ENCODE measurements at regions not wholly inside any gene's neighbourhood (a gene's known extent, or its start where the extent isn't known, plus 50 kb on each side); places are given as distances from the start of the nearest gene placed in this dataset.

- Histone ChIP-seq H2AFZ (ENCODE audit: low read depth, low read length) (no peak overlapping the region), H3K14ac (ENCODE audit: low read length in 2 of 2) (no peak overlapping the region), H3K4me1 (ENCODE audit: control insufficient read depth, insufficient read depth, low read depth, low read length) (no peaks in the 10 kb centered on the region), H3K4me3 (ENCODE audit: insufficient read depth in 1 of 2, low read depth in 1 of 2, low read length in 2 of 2) (no peak overlapping the region), H4K91ac (ENCODE audit: low read length) (no peak overlapping the region), H3K4ac (ENCODE audit: low read depth in 1 of 2, low read length in 2 of 2) (no peak overlapping the region), H2BK120ac (ENCODE audit: low read depth, low read length) (no peak overlapping the region), H3K79me1 (replicated peaks; ENCODE audit: low read length, poor library complexity, severe bottlenecking) (no peaks in the 10 kb centered on the region), H4K8ac (ENCODE audit: low read length) (no peak overlapping the region), H2BK15ac (ENCODE audit: low read depth, poor library complexity, severe bottlenecking) (no peak overlapping the region), H3K23ac (ENCODE audit: low read length in 2 of 2) (no peak overlapping the region), H2BK12ac (ENCODE audit: low read length in 2 of 2) (no peak overlapping the region), H3K27me3 (ENCODE audit: control insufficient read depth in 1 of 2, insufficient read depth in 1 of 2, low read length in 2 of 2) (peaks cover 75 to 84% of the 10 kb centered on the region in 2 experiments), H2AK5ac (ENCODE audit: low read length, severe bottlenecking) (no peak overlapping the region), H3K36me3 (ENCODE audit: control insufficient read depth in 1 of 2, insufficient read depth in 2 of 2, low read depth in 1 of 2, low read length in 2 of 2) (no peaks in the 10 kb centered on the region), H3K4me2 (ENCODE audit: low read length, poor library complexity, severe bottlenecking) (no peak overlapping the region), H2BK5ac (ENCODE audit: low read depth, low read length, poor library complexity, severe bottlenecking) (no peak overlapping the region), H3K9me3 (ENCODE audit: control insufficient read depth, low read length) (no peaks in the 10 kb centered on the region), H3K9ac (ENCODE audit: low read length) (no peak overlapping the region), H3K27ac (ENCODE audit: low read length, poor library complexity, severe bottlenecking) (no peak overlapping the region), H3K18ac (ENCODE audit: low read depth in 1 of 2, low read length in 2 of 2) (no peak overlapping the region)
- WGBS, result 69% methylated on average over 3 of the region's 3 CpGs
- DNase-seq, result no peak
Measured at GRCh38 chr5:141769671-141770070, 87.6 kb upstream of the ARAP3 start.

- Histone ChIP-seq H3K18ac (ENCODE audit: low read depth in 1 of 2, low read length in 2 of 2) (no peak overlapping the region), H4K91ac (ENCODE audit: low read length) (no peak overlapping the region), H3K23ac (ENCODE audit: low read length in 2 of 2) (no peak overlapping the region), H3K4me3 (ENCODE audit: insufficient read depth in 1 of 2, low read depth in 1 of 2, low read length in 2 of 2) (no peak overlapping the region), H2BK12ac (ENCODE audit: low read length in 2 of 2) (no peak overlapping the region), H3K36me3 (ENCODE audit: control insufficient read depth in 1 of 2, insufficient read depth in 2 of 2, low read depth in 1 of 2, low read length in 2 of 2) (no peaks in the 10 kb centered on the region), H2AK5ac (ENCODE audit: low read length, severe bottlenecking) (no peak overlapping the region), H2BK15ac (ENCODE audit: low read depth, poor library complexity, severe bottlenecking) (no peak overlapping the region), H3K14ac (ENCODE audit: low read length in 2 of 2) (no peak overlapping the region), H3K9ac (ENCODE audit: low read length) (no peak overlapping the region), H4K8ac (ENCODE audit: low read length) (no peak overlapping the region), H2BK5ac (ENCODE audit: low read depth, low read length, poor library complexity, severe bottlenecking) (no peak overlapping the region), H3K27ac (ENCODE audit: low read length, poor library complexity, severe bottlenecking) (no peak overlapping the region), H3K4me1 (ENCODE audit: control insufficient read depth, insufficient read depth, low read depth, low read length) (no peaks in the 10 kb centered on the region), H3K9me3 (ENCODE audit: control insufficient read depth, low read length) (no peaks in the 10 kb centered on the region), H3K27me3 (ENCODE audit: control insufficient read depth in 1 of 2, insufficient read depth in 1 of 2, low read length in 2 of 2) (peaks cover 74 to 85% of the 10 kb centered on the region in 2 experiments), H2BK120ac (ENCODE audit: low read depth, low read length) (no peak overlapping the region), H3K4me2 (ENCODE audit: low read length, poor library complexity, severe bottlenecking) (no peak overlapping the region), H3K4ac (ENCODE audit: low read depth in 1 of 2, low read length in 2 of 2) (no peak overlapping the region), H3K79me1 (replicated peaks; ENCODE audit: low read length, poor library complexity, severe bottlenecking) (no peaks in the 10 kb centered on the region), H2AFZ (ENCODE audit: low read depth, low read length) (no peak overlapping the region)
- no peak for DNase-seq
- whole genome bisulfite sequencing, result 87% methylated on average over 15 of the region's 15 CpGs
Measured at GRCh38 chr5:141767671-141768070, 85.6 kb upstream of the ARAP3 start.

- H4K91ac ChIP-seq (ENCODE audit: low read length), result no peak overlapping the region
- no peak overlapping the region for H3K14ac ChIP-seq (ENCODE audit: low read length in 2 of 2)
- H2BK5ac ChIP-seq (ENCODE audit: low read depth, low read length, poor library complexity, severe bottlenecking), result no peak overlapping the region
- H2BK120ac ChIP-seq (ENCODE audit: low read depth, low read length), result no peak overlapping the region
- H3K36me3 ChIP-seq (ENCODE audit: control insufficient read depth in 1 of 2, insufficient read depth in 2 of 2, low read depth in 1 of 2, low read length in 2 of 2), result no peaks in the 10 kb centered on the region
- H3K4me1 ChIP-seq (ENCODE audit: control insufficient read depth, insufficient read depth, low read depth, low read length), result no peaks in the 10 kb centered on the region
- H2AFZ ChIP-seq (ENCODE audit: low read depth, low read length), result no peak overlapping the region
- DNase-seq, result no peak
- H3K23ac ChIP-seq (ENCODE audit: low read length in 2 of 2), result no peak overlapping the region
- no peak overlapping the region for H2BK15ac ChIP-seq (ENCODE audit: low read depth, poor library complexity, severe bottlenecking)
- no peak overlapping the region for H3K4me2 ChIP-seq (ENCODE audit: low read length, poor library complexity, severe bottlenecking)
- peaks cover 77 to 94% of the 10 kb centered on the region in 2 experiments for H3K27me3 ChIP-seq (ENCODE audit: control insufficient read depth in 1 of 2, insufficient read depth in 1 of 2, low read length in 2 of 2)
- H2AK5ac ChIP-seq (ENCODE audit: low read length, severe bottlenecking), result no peak overlapping the region
- H3K18ac ChIP-seq (ENCODE audit: low read depth in 1 of 2, low read length in 2 of 2), result no peak overlapping the region
- H3K9ac ChIP-seq (ENCODE audit: low read length), result no peak overlapping the region
- no peak overlapping the region for H2BK12ac ChIP-seq (ENCODE audit: low read length in 2 of 2)
- H3K4ac ChIP-seq (ENCODE audit: low read depth in 1 of 2, low read length in 2 of 2), result no peak overlapping the region
- no peaks in the 10 kb centered on the region for H3K79me1 ChIP-seq (replicated peaks; ENCODE audit: low read length, poor library complexity, severe bottlenecking)
- H3K9me3 ChIP-seq (ENCODE audit: control insufficient read depth, low read length), result no peaks in the 10 kb centered on the region
- no peak overlapping the region for H4K8ac ChIP-seq (ENCODE audit: low read length)
- no peak overlapping the region for H3K27ac ChIP-seq (ENCODE audit: low read length, poor library complexity, severe bottlenecking)
- no peak overlapping the region for H3K4me3 ChIP-seq (ENCODE audit: insufficient read depth in 1 of 2, low read depth in 1 of 2, low read length in 2 of 2)
- 49% methylated on average over 2 of the region's 2 CpGs for WGBS
Measured at GRCh38 chr5:141765896-141766551, 84.0 kb upstream of the ARAP3 start.

- 80% methylated on average over 3 of the region's 5 CpGs for WGBS
- no peak overlapping the region for H3K18ac ChIP-seq (ENCODE audit: low read depth in 1 of 2, low read length in 2 of 2)
- no peak overlapping the region for H2AFZ ChIP-seq (ENCODE audit: low read depth, low read length)
- no peak overlapping the region for H4K8ac ChIP-seq (ENCODE audit: low read length)
- H2AK5ac ChIP-seq (ENCODE audit: low read length, severe bottlenecking), result no peak overlapping the region
- H2BK5ac ChIP-seq (ENCODE audit: low read depth, low read length, poor library complexity, severe bottlenecking), result no peak overlapping the region
- H2BK12ac ChIP-seq (ENCODE audit: low read length in 2 of 2), result no peak overlapping the region
- H3K79me1 ChIP-seq (replicated peaks; ENCODE audit: low read length, poor library complexity, severe bottlenecking), result no peaks in the 10 kb centered on the region
- H3K36me3 ChIP-seq (ENCODE audit: control insufficient read depth in 1 of 2, insufficient read depth in 2 of 2, low read depth in 1 of 2, low read length in 2 of 2), result no peaks in the 10 kb centered on the region
- H3K4me1 ChIP-seq (ENCODE audit: control insufficient read depth, insufficient read depth, low read depth, low read length), result peaks cover 2% of the 10 kb centered on the region
- H3K9me3 ChIP-seq (ENCODE audit: control insufficient read depth, low read length), result no peaks in the 10 kb centered on the region
- peaks cover 86 to 95% of the 10 kb centered on the region in 2 experiments for H3K27me3 ChIP-seq (ENCODE audit: control insufficient read depth in 1 of 2, insufficient read depth in 1 of 2, low read length in 2 of 2)
- DNase-seq, result no peak
- no peak overlapping the region for H2BK120ac ChIP-seq (ENCODE audit: low read depth, low read length)
- no peak overlapping the region for H3K23ac ChIP-seq (ENCODE audit: low read length in 2 of 2)
- no peak overlapping the region for H2BK15ac ChIP-seq (ENCODE audit: low read depth, poor library complexity, severe bottlenecking)
- no peak overlapping the region for H3K4me2 ChIP-seq (ENCODE audit: low read length, poor library complexity, severe bottlenecking)
- no peak overlapping the region for H4K91ac ChIP-seq (ENCODE audit: low read length)
- no peak overlapping the region for H3K14ac ChIP-seq (ENCODE audit: low read length in 2 of 2)
- no peak overlapping the region for H3K9ac ChIP-seq (ENCODE audit: low read length)
- no peak overlapping the region for H3K4me3 ChIP-seq (ENCODE audit: insufficient read depth in 1 of 2, low read depth in 1 of 2, low read length in 2 of 2)
- H3K27ac ChIP-seq (ENCODE audit: low read length, poor library complexity, severe bottlenecking), result no peak overlapping the region
- no peak overlapping the region for H3K4ac ChIP-seq (ENCODE audit: low read depth in 1 of 2, low read length in 2 of 2)
Measured at GRCh38 chr5:141763541-141763940, 81.5 kb upstream of the ARAP3 start.

Measured in mesenchymal stem cell (in vitro differentiated cells and primary cell).